EL (cell line): ENCODE measurements at regions not wholly inside any gene's neighbourhood (a gene's known extent, or its start where the extent isn't known, plus 50 kb on each side); places are given as distances from the start of the nearest gene placed in this dataset.
A peak's percentile ranks its signal among the peaks of the same experiment; 100 is the strongest.

ENCODE experiments used
- DNase-seq: peaks from one replicate; pipeline ENCODE4 v3.0.0-alpha.2; 2016

GRCh38 chr4:85274955-85275354 is 200.0 kb upstream of the ARHGAP24 start:
- no peak for DNase-seq

GRCh38 chr4:85280963-85281362 is 194.0 kb upstream of the ARHGAP24 start:
- no peak for DNase-seq

GRCh38 chr4:85291226-85291625 is 183.7 kb upstream of the ARHGAP24 start:
- no peak for DNase-seq

- DNase-seq = no peak
Observed at GRCh38 chr4:85298037-85298436, 176.9 kb upstream of the ARHGAP24 start.

- no peak for DNase-seq
Observed at GRCh38 chr4:85302193-85302736, 172.7 kb upstream of the ARHGAP24 start.

- no peak for DNase-seq
Observed at GRCh38 chr4:85302756-85303155, 172.2 kb upstream of the ARHGAP24 start.

- DNase-seq = no peak
Observed at GRCh38 chr4:85318415-85318814, 156.5 kb upstream of the ARHGAP24 start.

- DNase-seq = no peak
Observed at GRCh38 chr4:85358831-85359230, 116.1 kb upstream of the ARHGAP24 start.

GRCh38 chr4:85362550-85362949 is 112.4 kb upstream of the ARHGAP24 start:
- DNase-seq = no peak

GRCh38 chr4:85367815-85368214 is 107.1 kb upstream of the ARHGAP24 start:
- no peak for DNase-seq

- no peak for DNase-seq
Observed at GRCh38 chr4:85368240-85368639, 106.7 kb upstream of the ARHGAP24 start.

GRCh38 chr4:85368932-85369331 is 106.0 kb upstream of the ARHGAP24 start:
- DNase-seq = no peak

GRCh38 chr4:85369703-85370380 is 105.1 kb upstream of the ARHGAP24 start:
- no peak for DNase-seq

GRCh38 chr4:85370400-85371032 is 104.4 kb upstream of the ARHGAP24 start:
- peak; percentile 47 for DNase-seq

- no peak for DNase-seq
Observed at GRCh38 chr4:85372966-85373365, 102.0 kb upstream of the ARHGAP24 start.

- no peak for DNase-seq
Observed at GRCh38 chr4:85376285-85376684, 98.7 kb upstream of the ARHGAP24 start.

- DNase-seq = no peak
Observed at GRCh38 chr4:85381968-85382367, 93.0 kb upstream of the ARHGAP24 start.

- DNase-seq = no peak
Observed at GRCh38 chr4:85391071-85391470, 83.9 kb upstream of the ARHGAP24 start.

GRCh38 chr4:85391589-85392410 is 83.2 kb upstream of the ARHGAP24 start:
- no peak for DNase-seq

GRCh38 chr4:85393201-85393600 is 81.7 kb upstream of the ARHGAP24 start:
- DNase-seq = no peak

GRCh38 chr4:85398276-85398675 is 76.7 kb upstream of the ARHGAP24 start:
- DNase-seq = peak; percentile 30

GRCh38 chr4:85399270-85399669 is 75.7 kb upstream of the ARHGAP24 start:
- no peak for DNase-seq

GRCh38 chr4:85402371-85402770 is 72.6 kb upstream of the ARHGAP24 start:
- peak; percentile 37 for DNase-seq

- no peak for DNase-seq
Observed at GRCh38 chr4:85406185-85406584, 68.8 kb upstream of the ARHGAP24 start.
